ENCODE measurements at regions not wholly inside any gene's neighbourhood (a gene's known extent, or its start where the extent isn't known, plus 50 kb on each side); places are given as distances from the start of the nearest gene placed in this dataset.
A peak's percentile ranks its signal among the peaks of the same experiment; 100 is the strongest.

GRCh38 chr7:33821970-33822369 is 83.4 kb upstream of the BMPER start:
- no peak for DNase-seq

DNA sequence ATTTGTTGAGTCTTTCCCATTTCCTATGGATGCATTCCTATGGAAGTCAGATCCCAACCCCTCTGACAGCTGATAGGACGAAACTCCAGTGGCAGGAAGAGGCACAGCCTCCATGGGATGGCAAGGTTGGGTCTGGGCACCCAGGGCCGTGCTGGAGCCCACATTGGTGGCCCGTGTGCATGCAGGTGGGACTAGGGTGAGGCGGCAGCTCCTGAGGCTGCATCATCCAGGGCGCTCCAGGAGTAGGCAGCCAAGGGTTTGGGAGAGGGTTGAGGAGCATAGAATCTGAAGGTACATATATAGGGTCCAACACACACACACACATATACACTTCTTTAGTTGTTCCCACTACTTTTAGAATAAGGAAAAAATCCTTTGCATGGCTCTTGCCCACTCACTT is 81.4 kb upstream of the BMPER start:
- no peak for DNase-seq

DNA sequence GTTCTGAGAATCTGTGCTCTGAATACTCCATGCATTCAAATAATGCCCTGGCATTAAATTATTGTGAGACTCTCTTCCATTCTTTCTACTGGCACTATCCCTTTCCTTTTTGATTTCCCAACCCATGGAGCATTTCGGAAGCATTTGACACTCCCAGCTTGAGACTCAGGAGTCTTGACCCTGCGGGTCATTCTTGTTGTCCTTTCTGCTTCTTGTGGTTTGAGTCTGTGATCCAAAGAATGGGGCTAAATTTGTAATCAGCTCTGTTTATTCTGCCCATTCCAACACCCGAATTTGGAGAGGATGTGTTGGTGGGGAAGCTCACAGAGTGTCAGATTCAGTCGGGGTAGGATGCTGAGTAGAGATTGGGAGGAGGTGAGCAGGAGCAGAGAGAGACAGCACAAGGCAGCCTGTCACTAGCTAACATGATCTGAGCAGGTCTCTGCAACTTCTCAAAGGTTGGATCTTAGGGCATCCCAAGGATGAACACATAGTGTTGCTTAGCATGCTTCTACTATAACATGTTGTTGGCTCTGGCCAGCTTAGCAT is 80.4 kb upstream of the BMPER start:
- DNase-seq, result no peak

DNA sequence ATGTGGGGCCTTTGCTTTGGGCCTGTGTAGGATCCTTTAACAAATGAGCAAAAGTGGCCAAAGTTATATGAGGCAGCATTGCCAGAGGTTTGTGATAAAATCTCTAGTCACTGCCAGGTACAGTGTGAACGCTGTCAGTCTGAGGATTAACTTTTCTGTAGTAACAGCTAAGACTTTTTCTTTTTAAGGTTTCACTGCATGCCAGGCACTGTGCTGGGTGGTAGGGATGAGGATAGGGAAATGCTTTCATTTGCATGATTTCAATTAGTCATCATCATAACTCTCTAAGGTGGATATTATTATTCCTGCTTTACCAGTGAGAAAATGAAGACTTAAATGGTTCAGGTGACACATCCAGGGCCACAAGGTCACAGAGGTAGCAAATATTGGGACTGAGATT is 79.7 kb upstream of the BMPER start:
- DNase-seq, result no peak

GRCh38 chr7:33829536-33829935 is 75.8 kb upstream of the BMPER start:
- no peak for DNase-seq

DNA sequence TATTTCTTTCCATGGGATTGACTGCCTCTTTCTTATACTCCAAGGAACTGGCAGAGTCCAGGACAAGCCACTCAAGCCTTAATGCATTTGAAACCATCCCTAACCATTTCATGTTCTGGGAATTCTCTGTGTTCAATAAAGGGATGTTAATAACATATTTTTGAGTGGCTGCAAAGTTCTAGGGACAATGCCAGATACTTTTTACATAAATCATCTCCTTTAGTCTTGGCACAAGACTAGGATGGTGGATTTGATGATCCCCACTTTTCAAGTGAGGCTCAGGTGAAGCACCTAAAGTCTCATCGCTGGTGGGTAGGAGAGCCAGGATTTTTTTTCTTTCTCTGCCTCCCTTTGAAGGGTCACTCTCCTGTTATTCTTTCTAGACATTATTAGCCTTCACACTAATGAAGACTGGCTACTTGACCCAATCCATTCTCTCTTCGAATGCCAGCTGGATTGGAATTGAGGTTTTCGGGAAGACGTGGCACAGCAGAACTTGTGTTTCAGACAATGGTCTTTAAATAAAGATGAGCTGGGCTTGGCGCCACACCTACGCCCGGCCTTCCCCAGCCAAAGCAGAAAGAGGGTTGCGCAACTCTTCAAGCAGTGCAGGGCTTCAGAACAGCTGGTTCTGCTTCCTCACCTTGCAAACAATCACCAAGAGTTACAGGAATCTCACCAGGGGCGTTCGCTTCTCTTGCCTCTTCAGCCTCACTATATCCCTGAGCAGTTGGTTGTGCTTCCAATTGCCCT is 73.8 kb upstream of the BMPER start:
- DNase-seq, result peak in 1 of 2 experiments; percentile 41

- no peak for DNase-seq
These were observed 73.0 kb upstream of the BMPER start for GRCh38 chr7:33832271-33832721.

GRCh38 chr7:33836797-33837355 is 68.5 kb upstream of the BMPER start:
- DNase-seq, result no peak

GRCh38 chr7:33837356-33837851 is 67.9 kb upstream of the BMPER start:
- DNase-seq, result no peak

GRCh38 chr7:33841031-33841430 is 64.3 kb upstream of the BMPER start:
- DNase-seq, result no peak

GRCh38 chr7:33841705-33842129 is 63.6 kb upstream of the BMPER start:
- DNase-seq, result peak; percentile 68 to 81

GRCh38 chr7:33842150-33842549 is 63.2 kb upstream of the BMPER start:
- peak in 1 of 2 experiments; percentile 45 for DNase-seq

DNA sequence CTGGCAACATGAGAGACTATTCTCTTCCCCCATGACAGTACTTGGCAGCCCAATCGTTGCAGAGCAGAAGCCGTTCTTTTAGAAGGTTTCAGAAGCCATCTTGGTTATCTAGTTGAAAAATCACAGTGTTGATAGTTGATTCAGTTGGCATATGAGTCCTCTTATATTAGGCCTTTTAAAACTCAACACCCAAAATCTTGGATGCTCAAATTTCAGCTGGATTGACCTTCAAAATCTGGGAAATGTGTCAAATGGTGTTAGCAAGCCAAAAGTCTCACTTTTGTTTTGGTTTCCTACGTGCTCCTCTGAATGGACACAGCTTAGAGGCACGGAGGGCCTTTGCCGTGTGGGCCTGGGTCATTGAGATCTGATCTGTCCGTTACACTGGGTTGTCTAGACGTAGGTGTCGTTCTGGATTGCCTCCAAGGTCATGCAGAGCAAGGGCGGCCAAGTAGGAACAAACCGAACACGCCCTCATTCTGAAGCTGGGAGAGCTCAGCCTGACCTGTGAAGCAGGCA is 59.3 kb upstream of the BMPER start:
- DNase-seq, result peak in 1 of 2 experiments; percentile 19

DNA sequence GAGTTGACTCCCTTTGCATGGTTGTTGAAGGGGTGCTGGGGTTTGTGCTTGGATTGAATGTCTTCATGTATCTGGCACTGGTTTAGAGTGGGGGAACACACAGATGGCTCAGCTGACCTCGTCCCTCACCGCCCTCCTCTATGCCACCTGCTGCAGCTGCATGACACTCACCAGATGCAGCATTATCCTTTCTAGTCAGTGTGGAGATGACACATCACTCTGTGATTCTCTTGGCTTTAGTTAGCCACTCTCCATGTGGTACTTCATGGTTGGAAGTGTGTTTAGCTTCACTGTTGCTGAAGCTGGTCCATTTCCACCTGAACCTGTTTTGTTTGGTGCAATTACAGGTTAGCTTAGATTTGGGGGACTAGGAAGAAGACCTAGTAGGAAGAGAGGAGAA is 56.3 kb upstream of the BMPER start:
- DNase-seq, result no peak

DNA sequence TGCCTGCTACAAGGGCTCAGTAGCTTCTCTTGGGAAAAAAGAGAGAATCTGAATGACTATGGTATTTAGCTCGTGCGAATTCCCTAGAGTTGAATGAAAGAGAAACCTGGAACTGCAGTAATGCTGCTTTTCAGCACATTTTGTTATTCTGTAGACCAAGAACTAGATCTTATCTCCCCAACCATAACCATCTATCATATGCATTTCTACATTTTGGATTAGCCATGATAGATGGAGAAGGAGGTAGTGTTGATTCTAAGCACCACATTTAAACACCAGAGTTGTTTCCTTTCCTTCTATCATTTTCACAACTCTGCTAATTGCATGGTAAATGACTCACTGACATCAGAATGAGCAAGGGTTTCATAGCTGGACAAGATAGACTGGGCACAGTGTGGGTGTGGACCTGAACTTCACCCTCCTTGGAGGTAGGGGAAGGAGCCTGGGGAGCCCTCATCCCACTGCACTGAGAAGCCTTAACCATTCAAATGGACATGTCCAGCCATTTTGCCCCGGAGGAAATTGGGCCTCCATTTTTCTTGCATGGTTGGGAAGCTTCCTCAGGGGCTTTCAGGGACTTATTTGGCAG is 55.3 kb upstream of the BMPER start:
- no peak for DNase-seq

- DNase-seq, result no peak
These were observed 54.6 kb upstream of the BMPER start for GRCh38 chr7:33850768-33851167.

DNA sequence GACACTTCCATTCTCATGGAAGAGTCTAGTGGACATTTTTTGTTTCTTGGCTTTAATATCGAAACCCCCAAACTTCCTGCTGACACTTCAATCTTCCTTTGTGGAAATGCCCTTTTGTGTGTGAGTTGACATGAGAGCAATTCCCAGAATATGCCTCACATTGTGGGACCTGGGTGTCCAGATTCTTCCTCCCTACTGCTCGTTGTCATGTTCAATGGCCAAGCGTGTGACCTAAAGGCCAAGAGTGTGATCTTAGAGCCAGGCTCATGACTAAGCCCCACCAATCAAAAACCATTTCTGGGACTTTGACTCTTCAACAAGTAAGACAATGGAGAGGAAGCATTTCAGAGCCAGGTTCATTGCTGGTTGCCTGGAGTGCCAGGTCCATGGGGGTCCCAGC is 52.5 kb upstream of the BMPER start:
- no peak for DNase-seq

- no peak for DNase-seq
These were observed 51.8 kb upstream of the BMPER start for GRCh38 chr7:33853361-33854062.

- DNase-seq, result no peak
These were observed 51.2 kb upstream of the BMPER start for GRCh38 chr7:33854178-33854577.

- DNase-seq, result no peak
These were observed 50.5 kb upstream of the BMPER start for GRCh38 chr7:33854801-33855350.

All from NCI-H446 (cell line).